HEK293 (cell line): ENCODE measurements at regions not wholly inside any gene's neighbourhood (a gene's known extent, or its start where the extent isn't known, plus 50 kb on each side); places are given as distances from the start of the nearest gene placed in this dataset.

Source experiments
- CTCF ChIA-PET: fragments of 350-600 bp; formaldehyde crosslinking; extraction: SDS; loops from one replicate; lab custom pipeline; 2021; ENCODE audit warnings: antibody characterized with exemption; lab: Yijun Ruan, JAX
- POLR2A ChIA-PET: fragments of 300-600 bp; formaldehyde crosslinking; extraction: SDS; loops from one replicate; lab custom pipeline; 2020; ENCODE audit warnings: antibody characterized with exemption, inconsistent platforms; lab: Yijun Ruan, JAX
- H3K27ac ChIP-seq: fragments of 200-500 bp; sonication (Bioruptor generic); 2 replicates; pipeline ENCODE4 v1.5.1; 2014; ENCODE audit warnings: low read depth, low read length, control low read depth, inconsistent platforms; ENCODE audit errors: extremely low read depth
- H3K36me3 ChIP-seq, 2 experiments: fragments of 200-500 bp in 1 of 2; sonication (Bioruptor generic) in 1 of 2; 1 replicate in 1 of 2; 2 replicates in 1 of 2; pipeline ENCODE4 v1.5.1; 2014 to 2017; ENCODE audit warnings: inconsistent platforms in 2 of 2, low read length in 2 of 2; ENCODE audit not compliant: control insufficient read depth in 2 of 2, insufficient read depth in 1 of 2
- H3K4me1 ChIP-seq: fragments of 200-500 bp; sonication (Bioruptor generic); 2 replicates; pipeline ENCODE4 v1.5.1; 2014; ENCODE audit warnings: mild to moderate bottlenecking, low read length, inconsistent platforms; ENCODE audit not compliant: control insufficient read depth, insufficient read depth
- H3K4me3 ChIP-seq: 2 replicates; pipeline ENCODE4 v1.5.1; 2011; ENCODE audit warnings: low read depth, mild to moderate bottlenecking, control low read depth, low read length, moderate library complexity
- H3K9me3 ChIP-seq: fragments of 200-500 bp; sonication (Bioruptor generic); 2 replicates; pipeline ENCODE4 v1.5.1; 2014; ENCODE audit warnings: low read depth, low read length, inconsistent platforms; ENCODE audit not compliant: control insufficient read depth, insufficient read depth
- CTCF ChIP-seq: fragments of 450-650 bp; formaldehyde crosslinking; IDR thresholded peaks from 2 replicates; pipeline ENCODE4 v1.5.1; 2016; ENCODE audit warnings: missing biosample characterization, missing genetic modification characterization
- GLIS1 ChIP-seq: fragments of 450-650 bp; formaldehyde crosslinking; IDR thresholded peaks from 2 replicates; pipeline ENCODE4 v1.5.1; 2016; ENCODE audit warnings: missing biosample characterization, missing genetic modification characterization
- GLIS2 ChIP-seq: fragments of 450-650 bp; formaldehyde crosslinking; IDR thresholded peaks from 2 replicates; pipeline ENCODE4 v1.5.1; 2016; ENCODE audit warnings: missing biosample characterization, missing genetic modification characterization
- IKZF3 ChIP-seq: fragments of 450-650 bp; IDR thresholded peaks from 2 replicates; pipeline ENCODE4 v1.5.0; 2018; ENCODE audit warnings: missing biosample characterization, mild to moderate bottlenecking, missing genetic modification characterization, moderate library complexity
- OSR2 ChIP-seq: fragments of 450-650 bp; formaldehyde crosslinking; IDR thresholded peaks from 2 replicates; pipeline ENCODE4 v1.5.1; 2016; ENCODE audit warnings: missing biosample characterization, missing genetic modification characterization
- PRDM1 ChIP-seq: fragments of 450-650 bp; formaldehyde crosslinking; IDR thresholded peaks from 2 replicates; pipeline ENCODE4; 2016; ENCODE audit warnings: missing biosample characterization, missing genetic modification characterization
- SP3 ChIP-seq: fragments of 450-650 bp; formaldehyde crosslinking; IDR thresholded peaks from 2 replicates; pipeline ENCODE4 v1.5.1; 2016; ENCODE audit warnings: missing biosample characterization, missing genetic modification characterization
- YY2 ChIP-seq: fragments of 450-650 bp; formaldehyde crosslinking; IDR thresholded peaks from 2 replicates; pipeline ENCODE4 v1.5.1; 2016; ENCODE audit warnings: missing biosample characterization, missing genetic modification characterization
- ZEB2 ChIP-seq: fragments of 450-650 bp; formaldehyde crosslinking; IDR thresholded peaks from 2 replicates; pipeline ENCODE4 v1.5.1; 2016; ENCODE audit warnings: missing biosample characterization, missing genetic modification characterization
- ZNF114 ChIP-seq: fragments of 450-650 bp; formaldehyde crosslinking; IDR thresholded peaks from 2 replicates; pipeline ENCODE4 v1.5.0; 2017; ENCODE audit warnings: missing biosample characterization, missing genetic modification characterization
- ZNF121 ChIP-seq: fragments of 450-650 bp; formaldehyde crosslinking; IDR thresholded peaks from 2 replicates; pipeline ENCODE4 v1.5.1; 2016; ENCODE audit warnings: missing biosample characterization, missing genetic modification characterization
- ZNF132 ChIP-seq: fragments of 450-650 bp; formaldehyde crosslinking; IDR thresholded peaks from 2 replicates; pipeline ENCODE4 v1.5.1; 2017; ENCODE audit warnings: missing biosample characterization, missing genetic modification characterization, borderline replicate concordance
- ZNF157 ChIP-seq: fragments of 450-650 bp; formaldehyde crosslinking; IDR thresholded peaks from 2 replicates; pipeline ENCODE4 v1.5.1; 2016; ENCODE audit warnings: missing biosample characterization, missing genetic modification characterization
- ZNF2 ChIP-seq: fragments of 450-650 bp; formaldehyde crosslinking; IDR thresholded peaks from 2 replicates; pipeline ENCODE4 v1.5.1; 2016; ENCODE audit warnings: missing biosample characterization, missing genetic modification characterization
- ZNF211 ChIP-seq: fragments of 450-650 bp; formaldehyde crosslinking; IDR thresholded peaks from 2 replicates; pipeline ENCODE4 v1.5.1; 2016; ENCODE audit warnings: low read depth, missing biosample characterization, missing genetic modification characterization
- ZNF239 ChIP-seq: fragments of 450-650 bp; formaldehyde crosslinking; IDR thresholded peaks from 2 replicates; pipeline ENCODE4 v1.5.1; 2016; ENCODE audit warnings: missing biosample characterization, missing genetic modification characterization
- ZNF391 ChIP-seq: fragments of 450-650 bp; formaldehyde crosslinking; IDR thresholded peaks from 2 replicates; pipeline ENCODE4 v1.5.1; 2016; ENCODE audit warnings: low read depth, missing biosample characterization, missing genetic modification characterization, borderline replicate concordance
- ZNF394 ChIP-seq: fragments of 450-650 bp; formaldehyde crosslinking; IDR thresholded peaks from 2 replicates; pipeline ENCODE4 v1.5.1; 2016; ENCODE audit warnings: missing biosample characterization, missing genetic modification characterization, mild to moderate bottlenecking, moderate library complexity, borderline replicate concordance
- ZNF404 ChIP-seq: fragments of 450-650 bp; formaldehyde crosslinking; IDR thresholded peaks from 2 replicates; pipeline ENCODE4 v1.5.1; 2017; ENCODE audit warnings: missing biosample characterization, missing genetic modification characterization
- ZNF513 ChIP-seq: fragments of 450-650 bp; IDR thresholded peaks from 2 replicates; pipeline ENCODE4 v1.5.1; 2018; ENCODE audit warnings: missing biosample characterization, missing genetic modification characterization
- ZNF600 ChIP-seq: fragments of 450-650 bp; formaldehyde crosslinking; IDR thresholded peaks from 2 replicates; pipeline ENCODE4 v1.5.1; 2016; ENCODE audit warnings: missing biosample characterization, missing genetic modification characterization
- ZNF692 ChIP-seq: fragments of 450-650 bp; formaldehyde crosslinking; IDR thresholded peaks from 2 replicates; pipeline ENCODE4 v1.5.1; 2016; ENCODE audit warnings: missing biosample characterization, missing genetic modification characterization
- ZNF768 ChIP-seq: fragments of 450-650 bp; formaldehyde crosslinking; IDR thresholded peaks from 2 replicates; pipeline ENCODE4 v1.5.1; 2018; ENCODE audit warnings: missing biosample characterization, mild to moderate bottlenecking, missing genetic modification characterization
- ZNF843 ChIP-seq: fragments of 450-650 bp; formaldehyde crosslinking; IDR thresholded peaks from 2 replicates; pipeline ENCODE4 v1.5.1; 2016; ENCODE audit warnings: missing biosample characterization, missing genetic modification characterization
- ZSCAN23 ChIP-seq: fragments of 450-650 bp; formaldehyde crosslinking; IDR thresholded peaks from 2 replicates; pipeline ENCODE4 v1.5.1; 2016; ENCODE audit warnings: missing biosample characterization, missing genetic modification characterization
- ZSCAN4 ChIP-seq: fragments of 450-650 bp; formaldehyde crosslinking; IDR thresholded peaks from 2 replicates; pipeline ENCODE4 v1.5.1; 2017; ENCODE audit warnings: missing biosample characterization, missing genetic modification characterization

GRCh38 chr3:86869566-86869965 is 121.4 kb downstream of the VGLL3 start:
- no peak overlapping the region for H3K27ac ChIP-seq
- ChIA-PET CTCF (no interaction called here), POLR2A (no interaction called here)
- no peaks in the 10 kb centered on the region for H3K9me3 ChIP-seq
- TF ChIP-seq GLIS2 (tag by site-specific recombination) (no peak), ZNF132 (tag by site-specific recombination) (no peak), ZNF121 (tag by site-specific recombination) (no peak), IKZF3 (tag by site-specific recombination) (no peak), ZNF157 (tag by site-specific recombination) (no peak), ZNF768 (tag by site-specific recombination) (no peak), PRDM1 (tag by site-specific recombination) (no peak), ZNF513 (tag by site-specific recombination) (no peak)
- no peaks in the 10 kb centered on the region for H3K36me3 ChIP-seq
- H3K4me3 ChIP-seq: no peak overlapping the region
- no peaks in the 10 kb centered on the region for H3K4me1 ChIP-seq

GRCh38 chr3:86867982-86868381 is 123.0 kb downstream of the VGLL3 start:
- ChIA-PET POLR2A (no interaction called here), CTCF (no interaction called here)
- no peak for TF ChIP-seq GLIS2 (tag by site-specific recombination)
- no peak for TF ChIP-seq ZNF692 (tag by site-specific recombination)
- TF ChIP-seq ZNF404 (tag by site-specific recombination): no peak
- TF ChIP-seq PRDM1 (tag by site-specific recombination): no peak
- H3K4me3 ChIP-seq: no peak overlapping the region
- no peaks in the 10 kb centered on the region for H3K36me3 ChIP-seq
- H3K9me3 ChIP-seq: no peaks in the 10 kb centered on the region
- no peaks in the 10 kb centered on the region for H3K4me1 ChIP-seq
- no peak overlapping the region for H3K27ac ChIP-seq

- Histone ChIP-seq H3K36me3 (no peaks in the 10 kb centered on the region), H3K27ac (no peak overlapping the region), H3K9me3 (no peaks in the 10 kb centered on the region), H3K4me3 (no peak overlapping the region), H3K4me1 (no peaks in the 10 kb centered on the region)
- ChIA-PET CTCF (no interaction called here), POLR2A (no interaction called here)
- TF ChIP-seq ZNF114 (tag by site-specific recombination) (no peak), ZNF2 (no peak), ZSCAN23 (tag by site-specific recombination) (no peak), GLIS1 (no peak), ZSCAN4 (tag by site-specific recombination) (no peak), ZNF843 (tag by site-specific recombination) (no peak)
Observed at GRCh38 chr3:86865506-86865905, 125.4 kb downstream of the VGLL3 start.

GRCh38 chr3:86856711-86857110 is 134.2 kb downstream of the VGLL3 start:
- H3K27ac ChIP-seq: no peak overlapping the region
- H3K36me3 ChIP-seq: no peaks in the 10 kb centered on the region
- H3K4me1 ChIP-seq: no peaks in the 10 kb centered on the region
- POLR2A ChIA-PET: no interaction called here
- H3K4me3 ChIP-seq: no peak overlapping the region
- CTCF ChIA-PET: no interaction called here
- no peaks in the 10 kb centered on the region for H3K9me3 ChIP-seq
- TF ChIP-seq SP3 (tag by site-specific recombination) (no peak), YY2 (tag by site-specific recombination) (no peak), ZEB2 (tag by site-specific recombination) (no peak), ZNF391 (no peak), CTCF (tag by site-specific recombination) (no peak), ZNF600 (no peak), ZNF394 (no peak), ZNF239 (tag by site-specific recombination) (no peak), ZNF211 (no peak), OSR2 (no peak)
